ENCODE measurements at regions not wholly inside any gene's neighbourhood (a gene's known extent, or its start where the extent isn't known, plus 50 kb on each side); places are given as distances from the start of the nearest gene placed in this dataset.

- no peak for FAIRE-seq
- no peak for DNase-seq (ENCODE audit: low spot score)
Measured at GRCh38 chr18:38602341-38602740, 1036.7 kb upstream of the CELF4 start.

GRCh38 chr18:38587571-38587970 is 1022.0 kb upstream of the CELF4 start:
- no peak for DNase-seq (ENCODE audit: low spot score)
- FAIRE-seq = no peak

- FAIRE-seq = no peak
- DNase-seq (ENCODE audit: low spot score) = no peak
Measured at GRCh38 chr18:38586327-38586726, 1020.7 kb upstream of the CELF4 start.

GRCh38 chr18:38579764-38580163 is 1014.2 kb upstream of the CELF4 start:
- no peak for FAIRE-seq
- no peak for DNase-seq (ENCODE audit: low spot score)

- FAIRE-seq = no peak
- no peak for DNase-seq (ENCODE audit: low spot score)
Measured at GRCh38 chr18:38576916-38577315, 1011.3 kb upstream of the CELF4 start.

GRCh38 chr18:38576349-38576748 is 1010.8 kb upstream of the CELF4 start:
- DNase-seq (ENCODE audit: low spot score) = no peak

GRCh38 chr18:38575648-38576047 is 1010.0 kb upstream of the CELF4 start:
- DNase-seq (ENCODE audit: low spot score) (no peak), FAIRE-seq (no peak)

More at GRCh38 chr18:38576349-38576748, 1010.8 kb upstream of the CELF4 start:
- FAIRE-seq = no peak

- FAIRE-seq (no peak), DNase-seq (ENCODE audit: low spot score) (no peak)
Measured at GRCh38 chr18:38575023-38575422, 1009.4 kb upstream of the CELF4 start.

- no peak for DNase-seq (ENCODE audit: low spot score)
Measured at GRCh38 chr18:38572554-38573111, 1007.0 kb upstream of the CELF4 start.

GRCh38 chr18:38571651-38572050 is 1006.1 kb upstream of the CELF4 start:
- no peak for DNase-seq (ENCODE audit: low spot score)
- FAIRE-seq = no peak

More at GRCh38 chr18:38572554-38573111, 1007.0 kb upstream of the CELF4 start:
- no peak for FAIRE-seq

- no peak for FAIRE-seq
- DNase-seq (ENCODE audit: low spot score) = no peak
Measured at GRCh38 chr18:38565513-38565912, 999.9 kb upstream of the CELF4 start.

GRCh38 chr18:38563396-38563980 is 997.9 kb upstream of the CELF4 start:
- FAIRE-seq = no peak
- no peak for DNase-seq (ENCODE audit: low spot score)

GRCh38 chr18:38557006-38557405 is 991.4 kb upstream of the CELF4 start:
- no peak for DNase-seq (ENCODE audit: low spot score)
- FAIRE-seq = no peak

- DNase-seq (ENCODE audit: low spot score) (no peak), FAIRE-seq (no peak)
Measured at GRCh38 chr18:38552732-38553321, 987.2 kb upstream of the CELF4 start.

- no peak for DNase-seq (ENCODE audit: low spot score)
- no peak for FAIRE-seq
Measured at GRCh38 chr18:38551881-38552280, 986.3 kb upstream of the CELF4 start.

GRCh38 chr18:38545071-38545470 is 979.5 kb upstream of the CELF4 start:
- FAIRE-seq = no peak
- DNase-seq (ENCODE audit: low spot score) = peak; percentile 6

- FAIRE-seq = no peak
- no peak for DNase-seq (ENCODE audit: low spot score)
Measured at GRCh38 chr18:38539856-38540255, 974.3 kb upstream of the CELF4 start.

- no peak for DNase-seq (ENCODE audit: low spot score)
Measured at GRCh38 chr18:38539371-38539770, 973.8 kb upstream of the CELF4 start.

GRCh38 chr18:38534073-38534472 is 968.5 kb upstream of the CELF4 start:
- FAIRE-seq (no peak), DNase-seq (ENCODE audit: low spot score) (no peak)

More at GRCh38 chr18:38539371-38539770, 973.8 kb upstream of the CELF4 start:
- no peak for FAIRE-seq

GRCh38 chr18:38526922-38527321 is 961.3 kb upstream of the CELF4 start:
- FAIRE-seq (no peak), DNase-seq (ENCODE audit: low spot score) (peak; percentile 4)

GRCh38 chr18:38525039-38525438 is 959.4 kb upstream of the CELF4 start:
- DNase-seq (ENCODE audit: low spot score) (no peak), FAIRE-seq (no peak)

GRCh38 chr18:38520786-38521185 is 955.2 kb upstream of the CELF4 start:
- DNase-seq (ENCODE audit: low spot score) = no peak

GRCh38 chr18:38502539-38502938 is 936.9 kb upstream of the CELF4 start:
- FAIRE-seq (no peak), DNase-seq (ENCODE audit: low spot score) (no peak)

More at GRCh38 chr18:38520786-38521185, 955.2 kb upstream of the CELF4 start:
- FAIRE-seq = no peak
